Posterior vena cava (tissue), 2 donors: ENCODE measurements at regions not wholly inside any gene's neighbourhood (a gene's known extent, or its start where the extent isn't known, plus 50 kb on each side); places are given as distances from the start of the nearest gene placed in this dataset.
"Not testable (repeated sequence)": the region's sequence is repeated elsewhere in the genome, so short reads cannot be mapped to it uniquely, and the experiment has no call there.

ENCODE experiments used
- DNase-seq: peaks from one replicate; pipeline ENCODE4 v3.0.0-alpha.2; 2020; ENCODE audit warnings: low spot score
- intact Hi-C, 2 donors: fragments of 100-400 bp; cut with DNase I; formaldehyde crosslinking; loops; one replicate each; pipeline versions ENCODE4 v1.14.1 to v1.14.2; 2022 to 2023
- donor health status: DM: yes; HTN: yes; CAD: no.
- donor health status: DM: yes; HTN: yes; CAD: no.

DNA sequence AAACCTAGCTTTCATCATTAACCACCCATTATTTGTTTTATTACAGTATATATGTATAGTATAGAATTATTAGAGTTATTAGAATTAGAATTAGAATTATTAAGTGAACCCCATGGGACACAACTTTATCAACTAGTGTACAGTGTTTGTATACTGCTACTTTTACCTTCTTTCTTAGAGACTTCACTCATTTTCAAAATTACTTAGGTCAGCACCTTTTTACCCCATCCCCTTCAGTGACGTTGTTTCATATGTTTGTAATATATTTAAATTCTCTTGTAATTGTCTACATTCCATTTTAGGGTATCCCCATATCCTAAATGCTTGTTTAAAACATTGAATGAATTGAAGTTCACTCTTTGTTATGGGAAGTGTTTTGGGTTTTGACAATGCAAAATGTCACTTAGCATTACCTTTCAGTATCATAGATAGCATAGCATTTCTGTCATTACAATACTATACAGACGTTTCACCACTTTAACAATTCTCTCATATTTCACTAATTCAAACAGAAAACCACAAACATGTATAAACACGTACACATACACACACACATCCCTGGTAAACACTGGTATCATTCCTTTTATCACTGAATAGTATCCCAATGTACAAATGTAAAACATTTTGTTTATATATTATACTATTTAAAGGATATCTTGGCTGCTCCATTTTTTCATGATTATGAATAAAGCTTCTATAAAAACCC, 229.9 kb upstream of the MAGI2 start:
- DNase-seq, result no peak
- intact Hi-C loops, result loop anchor here in 1 of 2 donors (5.0 kb wide), 1 partner anchor 54 kb away; no protein-coding TSS in a partner anchor

- intact Hi-C loops, result loop anchor here in 1 of 2 donors (5.0 kb wide), 1 partner anchor 56 kb away; no protein-coding TSS in a partner anchor
- no peak for DNase-seq
These were observed 228.0 kb upstream of the MAGI2 start for GRCh38 chr7:79681454-79681853.

GRCh38 chr7:79673969-79674368, 220.5 kb upstream of the MAGI2 start:
- intact Hi-C loops, result no loop called here
- no peak for DNase-seq

DNA sequence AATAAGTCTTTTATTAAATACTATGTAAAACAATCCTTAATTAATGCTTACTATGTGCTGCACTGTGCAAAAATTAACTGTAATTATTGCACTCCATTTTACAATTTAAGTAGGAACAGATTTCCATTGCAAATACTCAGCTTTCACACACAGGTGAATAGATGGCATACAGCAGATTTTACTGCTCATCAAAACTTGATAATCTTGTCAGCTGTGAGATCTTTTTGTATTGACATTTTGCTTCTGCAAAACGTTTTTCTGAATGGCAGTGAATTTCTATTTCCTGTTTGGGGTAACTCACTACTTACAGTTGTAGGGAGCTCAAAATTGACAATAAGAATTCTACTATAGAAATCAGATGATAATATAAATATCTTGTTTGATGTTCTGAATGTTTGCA, 220.0 kb upstream of the MAGI2 start:
- intact Hi-C loops, result no loop called here

DNA sequence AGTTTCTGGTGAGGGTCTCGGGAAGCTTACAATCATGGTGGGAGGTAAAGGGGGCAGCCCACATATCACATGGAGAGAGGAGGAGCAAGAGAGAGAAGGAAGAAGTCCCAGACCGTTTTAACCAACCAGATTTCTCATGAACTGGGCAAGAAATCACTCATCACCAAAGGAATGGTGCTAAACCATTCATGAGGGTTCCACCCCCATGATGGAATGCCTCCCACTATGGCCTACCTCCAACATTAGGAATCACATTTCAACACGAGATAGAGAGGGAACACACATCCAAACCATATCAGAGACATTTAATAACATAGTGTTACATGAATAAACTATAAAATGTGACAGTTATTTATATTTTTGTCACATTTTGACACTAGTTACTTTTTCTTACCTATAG, 214.8 kb upstream of the MAGI2 start:
- intact Hi-C loops, result no loop called here
- DNase-seq, result no peak

More for the DNA sequence above, 220.0 kb upstream of the MAGI2 start:
- no peak for DNase-seq

DNA sequence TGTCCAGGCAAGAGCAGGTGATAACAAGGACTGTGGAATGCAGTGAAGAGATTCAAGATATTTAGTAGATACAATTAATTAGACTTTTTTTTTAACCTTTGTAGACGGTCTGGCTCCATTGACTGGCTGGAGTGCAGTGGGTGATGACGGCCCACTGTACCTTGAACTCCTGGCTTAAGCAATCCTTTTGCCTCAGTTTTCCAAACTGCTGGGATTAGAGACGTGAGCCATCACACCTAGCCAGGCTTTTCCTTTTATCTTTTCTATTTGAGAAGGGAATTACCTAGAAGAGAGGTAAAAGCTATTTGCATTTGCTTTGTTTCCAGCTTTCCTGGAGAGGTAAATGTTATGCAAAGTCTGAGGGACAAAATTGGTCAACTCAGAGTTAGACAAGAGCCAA, 213.0 kb upstream of the MAGI2 start:
- DNase-seq, result no peak
- intact Hi-C loops, result no loop called here

GRCh38 chr7:79664884-79665676, 211.6 kb upstream of the MAGI2 start:
- intact Hi-C loops, result no loop called here
- DNase-seq, result no peak

- no peak for DNase-seq
- intact Hi-C loops, result no loop called here
These were observed 204.8 kb upstream of the MAGI2 start for GRCh38 chr7:79658304-79658703.

GRCh38 chr7:79653136-79653631, 199.7 kb upstream of the MAGI2 start:
- intact Hi-C loops, result no loop called here
- no peak for DNase-seq

DNA sequence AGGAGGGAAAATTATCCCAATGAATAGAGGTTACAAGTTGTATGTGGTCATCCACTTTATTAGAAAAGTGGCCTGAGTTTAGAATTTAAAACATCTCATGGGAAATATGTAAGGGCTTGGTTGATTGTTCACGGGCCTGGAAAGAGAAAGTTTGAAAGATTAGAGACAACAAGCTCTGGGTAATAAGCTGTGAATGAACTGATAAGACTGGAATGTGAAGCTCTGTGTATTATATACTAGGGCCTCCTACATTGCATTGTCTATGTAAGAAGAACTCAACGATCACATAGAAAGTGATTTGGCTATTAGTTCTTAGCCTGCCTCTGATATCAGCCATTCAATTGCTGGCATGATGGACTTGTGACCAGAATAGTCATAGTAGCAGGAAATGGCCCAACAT, 199.2 kb upstream of the MAGI2 start:
- intact Hi-C loops, result no loop called here
- no peak for DNase-seq

DNA sequence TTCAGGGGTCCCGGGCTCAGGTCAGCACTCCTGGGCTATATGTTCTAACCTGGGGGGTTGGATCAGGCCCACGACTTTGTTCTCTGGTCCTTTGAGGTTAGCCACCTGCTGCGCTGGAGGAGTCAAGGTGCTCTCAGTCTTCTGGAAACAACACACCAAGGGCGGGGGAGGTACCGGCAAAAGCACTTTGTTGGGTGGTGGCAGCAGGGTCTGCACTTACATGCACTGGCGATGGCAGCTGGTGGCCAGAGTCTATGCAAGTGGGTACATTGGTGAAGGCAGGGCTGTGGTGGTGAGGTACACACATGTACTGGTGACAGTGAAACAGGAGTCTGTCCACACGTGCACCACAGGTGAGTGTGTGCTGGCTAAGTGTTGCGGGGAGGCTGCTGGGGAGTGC, 194.2 kb upstream of the MAGI2 start:
- DNase-seq, result peak; percentile 58
- intact Hi-C loops, result loop anchor here in 1 of 2 donors (5.0 kb wide), 1 partner anchor 1380 kb away; no protein-coding TSS in a partner anchor

DNA sequence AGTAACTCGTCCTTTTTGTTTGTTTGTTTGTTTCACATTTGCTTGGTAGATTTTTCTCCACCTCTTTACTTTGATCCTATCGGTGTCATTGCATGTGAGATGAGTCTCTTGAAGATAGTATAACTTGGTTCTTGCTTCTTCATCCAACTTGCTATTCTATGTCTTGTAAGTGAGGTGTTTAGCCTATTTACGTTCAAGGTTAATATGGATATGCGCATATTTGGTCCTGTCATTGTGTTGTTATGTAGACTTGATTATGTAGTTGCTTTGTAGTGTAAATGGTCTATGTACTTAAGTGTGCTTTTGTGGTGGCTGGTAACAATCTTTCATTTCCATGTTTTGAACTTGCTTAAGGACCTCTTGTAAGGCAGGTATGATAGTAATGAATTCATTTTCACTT, 192.8 kb upstream of the MAGI2 start:
- intact Hi-C loops, result loop anchor here in 1 of 2 donors (5.0 kb wide), 1 partner anchor 1379 kb away; no protein-coding TSS in a partner anchor
- DNase-seq, result no peak

- no peak for DNase-seq
- intact Hi-C loops, result loop anchor here in 1 of 2 donors (5.0 kb wide), 1 partner anchor 250 kb away; no protein-coding TSS in a partner anchor
These were observed 183.4 kb upstream of the MAGI2 start for GRCh38 chr7:79636849-79637248.

GRCh38 chr7:79625921-79626320, 172.5 kb upstream of the MAGI2 start:
- intact Hi-C loops, DNase-seq: not testable (repeated sequence)

DNA sequence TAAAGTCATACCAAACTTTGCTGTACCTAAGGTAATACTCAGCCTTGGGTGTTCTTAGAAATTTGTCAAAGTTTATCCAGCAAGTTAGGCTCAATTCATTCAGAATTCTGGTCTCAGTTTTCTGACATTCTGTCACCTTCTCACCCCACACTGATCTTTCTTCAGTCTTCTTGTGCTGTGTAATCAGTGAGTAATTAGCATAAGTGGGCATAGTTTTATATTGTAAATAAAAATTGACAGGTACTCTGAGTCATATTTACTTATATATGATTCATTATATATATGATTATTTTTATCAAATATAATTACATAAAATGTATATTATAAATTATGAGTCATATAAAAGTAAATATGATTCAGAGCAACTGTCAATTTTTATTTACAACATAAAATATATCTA, 170.9 kb upstream of the MAGI2 start:
- no peak for DNase-seq
- intact Hi-C loops, result loop anchor here in 1 of 2 donors (5.0 kb wide), 1 partner anchor 1417 kb away; no protein-coding TSS in a partner anchor

DNA sequence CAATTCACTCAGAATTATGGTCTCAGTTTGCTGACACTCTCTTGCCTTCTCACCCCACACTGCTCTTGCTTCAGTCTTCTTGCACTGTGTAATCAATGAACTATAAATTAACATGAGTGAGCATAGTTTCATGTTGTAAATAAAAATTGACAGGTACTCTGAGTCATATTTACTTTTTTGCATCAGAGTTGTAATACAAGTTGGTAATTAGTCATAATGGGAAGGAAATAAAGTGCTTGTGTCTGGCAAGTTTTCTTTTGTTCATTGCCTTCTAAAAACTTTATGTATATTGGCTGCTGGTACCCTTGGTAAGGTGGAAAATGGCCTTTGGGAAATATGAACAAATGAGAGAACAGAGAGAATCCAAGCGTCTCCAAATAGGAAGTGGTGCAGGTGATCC, 169.3 kb upstream of the MAGI2 start:
- intact Hi-C loops, result loop anchor here in 1 of 2 donors (5.0 kb wide), 1 partner anchor 1415 kb away; no protein-coding TSS in a partner anchor
- DNase-seq, result no peak

- no peak for DNase-seq
- intact Hi-C loops, result loop anchor here in 1 of 2 donors (5.0 kb wide), 1 partner anchor 1413 kb away; no protein-coding TSS in a partner anchor
These were observed 166.8 kb upstream of the MAGI2 start for GRCh38 chr7:79620291-79620690.

DNA sequence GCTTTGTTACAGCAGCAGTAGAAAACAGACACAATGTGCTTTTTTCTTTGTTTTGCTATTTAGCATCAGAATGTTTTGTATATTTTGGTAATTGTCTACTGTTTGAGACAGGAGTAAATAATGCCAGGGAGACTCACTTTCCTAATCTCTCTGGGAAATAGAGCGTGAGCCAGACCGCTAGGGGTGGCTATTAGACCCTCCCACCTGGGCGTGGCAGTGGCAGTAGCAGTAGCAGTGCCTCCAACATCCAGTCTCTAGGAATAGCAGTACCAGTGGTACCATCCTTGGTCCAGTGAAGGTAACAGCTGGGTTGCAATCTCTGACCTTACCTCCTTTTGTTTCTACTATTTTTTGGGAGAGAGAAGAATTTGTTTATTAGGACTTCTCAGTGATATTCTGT, 165.7 kb upstream of the MAGI2 start:
- intact Hi-C loops, result no loop called here
- DNase-seq, result no peak

DNA sequence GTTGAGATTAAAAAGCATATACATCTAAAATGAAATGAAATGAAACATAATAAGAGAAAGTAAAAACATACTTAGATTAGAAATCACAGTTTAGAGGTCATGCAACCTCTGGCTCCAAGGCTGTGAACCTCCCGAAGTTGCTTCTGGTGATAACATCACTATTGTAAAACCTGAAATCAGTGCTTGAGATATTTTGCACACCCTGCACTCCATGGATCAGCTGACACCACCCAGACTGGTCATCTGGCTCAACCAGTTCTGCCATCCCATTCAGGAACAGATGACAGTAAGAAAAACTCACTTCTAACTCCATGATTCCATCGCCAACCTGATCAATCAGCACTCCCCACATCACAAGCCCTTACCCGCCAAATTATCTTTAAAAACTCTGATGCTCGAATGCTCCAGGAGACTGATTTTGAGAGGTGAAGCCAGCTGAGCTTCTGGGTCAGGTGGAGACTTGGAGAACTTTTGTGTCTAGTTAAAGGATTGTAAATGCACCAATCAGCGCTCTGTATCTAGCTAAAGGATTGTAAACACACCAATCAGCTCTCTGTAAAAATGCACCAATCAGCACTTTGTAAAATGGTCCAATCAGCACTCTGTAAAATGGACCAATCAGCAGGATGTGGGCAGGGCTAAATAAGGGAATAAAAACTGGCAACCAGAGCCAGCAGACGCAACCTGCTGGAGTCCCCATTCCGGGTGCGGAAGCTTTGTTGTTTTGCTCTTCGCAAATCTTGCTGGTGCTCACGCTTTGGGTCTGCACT, 162.6 kb upstream of the MAGI2 start:
- DNase-seq, result no peak
- intact Hi-C loops, result no loop called here
